ENCODE measurements at regions not wholly inside any gene's neighbourhood (a gene's known extent, or its start where the extent isn't known, plus 50 kb on each side); places are given as distances from the start of the nearest gene placed in this dataset.

DNA sequence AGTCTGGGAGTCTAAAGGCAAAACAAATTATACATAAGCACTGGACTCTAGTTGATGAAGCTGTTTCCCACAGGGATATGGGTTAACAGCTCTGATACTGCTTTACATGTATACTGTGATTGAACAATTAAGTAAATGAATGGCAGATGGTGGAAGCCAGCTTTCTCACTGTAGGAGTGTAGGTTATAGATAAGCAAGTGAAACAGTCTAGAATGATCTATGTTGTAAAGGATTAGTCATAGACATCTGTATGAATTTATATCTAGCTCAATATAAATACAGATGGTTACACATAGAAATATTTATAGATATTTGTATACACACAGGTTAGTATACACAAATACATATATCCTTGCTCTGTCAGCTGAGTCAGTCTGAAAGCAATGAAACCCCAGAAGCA is 276.1 kb downstream of the PPARGC1A start:
- TF ChIP-seq POLR2AphosphoS5 (IDR thresholded peaks at IDR 0.05; ENCODE audit: borderline replicate concordance, low read depth, low read length) (no peak), EZH2 (IDR thresholded peaks at IDR 0.05) (no peak), FOXP2 (optimal IDR thresholded peaks at IDR 0.05; ENCODE audit: control extremely low read depth, extremely low read length, insufficient read depth) (no peak)
